ENCODE measurements at regions not wholly inside any gene's neighbourhood (a gene's known extent, or its start where the extent isn't known, plus 50 kb on each side); places are given as distances from the start of the nearest gene placed in this dataset.
"Not testable (repeated sequence)": the region's sequence is repeated elsewhere in the genome, so short reads cannot be mapped to it uniquely, and the experiment has no call there.

- DNase-seq (ENCODE audit: low spot score): no peak
- in situ Hi-C loops (cut with HindIII; ENCODE audit: low sequenced_read_pairs): no loop called here
Observed at GRCh38 chr5:2378108-2378507, 373.4 kb downstream of the IRX2 start.

GRCh38 chr5:2376486-2376885 lies 375.0 kb downstream of the IRX2 start:
- in situ Hi-C loops (cut with HindIII; ENCODE audit: low sequenced_read_pairs): no loop called here
- no peak for DNase-seq (ENCODE audit: low spot score)

GRCh38 chr5:2375757-2376250 lies 375.7 kb downstream of the IRX2 start:
- DNase-seq (ENCODE audit: low spot score): no peak
- in situ Hi-C loops (cut with HindIII; ENCODE audit: low sequenced_read_pairs): no loop called here

- in situ Hi-C loops (cut with HindIII; ENCODE audit: low sequenced_read_pairs): no loop called here
- no peak for DNase-seq (ENCODE audit: low spot score)
Observed at GRCh38 chr5:2375291-2375690, 376.2 kb downstream of the IRX2 start.

- DNase-seq (ENCODE audit: low spot score): no peak
- in situ Hi-C loops (cut with HindIII; ENCODE audit: low sequenced_read_pairs): no loop called here
Observed at GRCh38 chr5:2374703-2375102, 376.8 kb downstream of the IRX2 start.

- DNase-seq (ENCODE audit: low spot score): no peak
- in situ Hi-C loops (cut with HindIII; ENCODE audit: low sequenced_read_pairs): no loop called here
Observed at GRCh38 chr5:2373631-2374030, 377.8 kb downstream of the IRX2 start.

- no peak for DNase-seq (ENCODE audit: low spot score)
- in situ Hi-C loops (cut with HindIII; ENCODE audit: low sequenced_read_pairs): no loop called here
Observed at GRCh38 chr5:2371419-2371710, 380.1 kb downstream of the IRX2 start.

GRCh38 chr5:2370626-2371418 lies 380.7 kb downstream of the IRX2 start:
- in situ Hi-C loops (cut with HindIII; ENCODE audit: low sequenced_read_pairs): no loop called here
- DNase-seq (ENCODE audit: low spot score): no peak

- DNase-seq (ENCODE audit: low spot score): no peak
- in situ Hi-C loops (cut with HindIII; ENCODE audit: low sequenced_read_pairs): no loop called here
Observed at GRCh38 chr5:2369178-2369577, 382.3 kb downstream of the IRX2 start.

- no peak for DNase-seq (ENCODE audit: low spot score)
- in situ Hi-C loops (cut with HindIII; ENCODE audit: low sequenced_read_pairs): no loop called here
Observed at GRCh38 chr5:2366816-2367215, 384.7 kb downstream of the IRX2 start.

GRCh38 chr5:2357309-2357708 lies 394.2 kb downstream of the IRX2 start:
- no peak for DNase-seq (ENCODE audit: low spot score)
- in situ Hi-C loops (cut with HindIII; ENCODE audit: low sequenced_read_pairs): no loop called here

- DNase-seq (ENCODE audit: low spot score): no peak
- in situ Hi-C loops (cut with HindIII; ENCODE audit: low sequenced_read_pairs): no loop called here
Observed at GRCh38 chr5:2355859-2356258, 395.6 kb downstream of the IRX2 start.

- in situ Hi-C loops (cut with HindIII; ENCODE audit: low sequenced_read_pairs): no loop called here
- DNase-seq (ENCODE audit: low spot score): no peak
Observed at GRCh38 chr5:2353871-2354440, 397.5 kb downstream of the IRX2 start.

- in situ Hi-C loops (cut with HindIII; ENCODE audit: low sequenced_read_pairs): no loop called here
Observed at GRCh38 chr5:2353211-2353610, 398.3 kb downstream of the IRX2 start.

GRCh38 chr5:2352101-2352861 lies 399.2 kb downstream of the IRX2 start:
- in situ Hi-C loops (cut with HindIII; ENCODE audit: low sequenced_read_pairs): no loop called here
- DNase-seq (ENCODE audit: low spot score): no peak

More at GRCh38 chr5:2353211-2353610, 398.3 kb downstream of the IRX2 start:
- DNase-seq (ENCODE audit: low spot score): no peak

- in situ Hi-C loops (cut with HindIII; ENCODE audit: low sequenced_read_pairs); DNase-seq (ENCODE audit: low spot score): not testable (repeated sequence)
Observed at GRCh38 chr5:2349768-2350167, 401.7 kb downstream of the IRX2 start.

GRCh38 chr5:2338686-2339085 lies 412.8 kb downstream of the IRX2 start:
- DNase-seq (ENCODE audit: low spot score): no peak
- in situ Hi-C loops (cut with HindIII; ENCODE audit: low sequenced_read_pairs): no loop called here

GRCh38 chr5:2335733-2336515 lies 415.6 kb downstream of the IRX2 start:
- DNase-seq (ENCODE audit: low spot score): peak; percentile 6
- in situ Hi-C loops (cut with HindIII; ENCODE audit: low sequenced_read_pairs): no loop called here

GRCh38 chr5:2335125-2335732 lies 416.2 kb downstream of the IRX2 start:
- DNase-seq (ENCODE audit: low spot score): no peak
- in situ Hi-C loops (cut with HindIII; ENCODE audit: low sequenced_read_pairs): no loop called here
